ENCODE measurements at regions not wholly inside any gene's neighbourhood (a gene's known extent, or its start where the extent isn't known, plus 50 kb on each side); places are given as distances from the start of the nearest gene placed in this dataset.

GRCh38 chr7:115462301-115463015 lies 540.6 kb downstream of the MDFIC start:
- no peak for DNase-seq

DNA sequence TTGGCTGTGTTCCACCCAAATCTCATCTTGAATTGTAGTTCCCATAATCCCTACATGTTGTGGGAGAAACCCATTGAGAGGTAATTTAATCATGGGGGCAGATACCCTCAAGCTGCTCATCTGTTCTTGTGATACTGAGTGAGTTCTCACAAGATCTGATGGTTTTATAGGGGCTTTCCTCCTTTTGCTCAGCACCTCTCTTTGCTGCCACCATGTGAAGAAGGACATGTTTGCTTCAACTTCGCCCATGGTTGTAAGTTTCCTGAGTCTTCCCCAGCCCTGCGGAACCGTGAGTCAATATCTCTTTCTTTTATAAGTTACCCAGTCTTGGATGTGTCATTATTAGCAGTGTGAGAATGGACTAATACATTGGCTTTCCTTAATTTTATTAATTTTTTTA lies 527.8 kb downstream of the MDFIC start:
- DNase-seq, result no peak

GRCh38 chr7:115447495-115447894 lies 525.6 kb downstream of the MDFIC start:
- no peak for DNase-seq

DNA sequence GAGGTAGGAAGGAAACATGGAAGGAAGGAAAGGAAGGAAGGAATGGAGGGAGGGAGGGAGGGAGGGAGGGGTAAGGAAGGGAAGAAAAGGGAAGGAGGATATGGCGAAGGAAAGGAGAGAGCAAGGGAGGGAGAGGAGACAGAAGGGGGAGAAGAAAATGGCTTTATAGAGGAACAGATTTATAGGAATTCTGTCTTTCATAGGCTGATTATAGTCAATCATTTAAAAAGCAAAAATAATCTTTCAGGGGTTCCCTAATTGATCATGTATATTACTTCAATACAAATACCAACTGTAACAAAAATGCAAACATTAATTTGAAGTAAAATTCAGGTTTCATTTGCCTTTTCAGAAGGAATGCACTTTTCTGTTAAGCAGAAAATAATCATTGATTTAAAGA lies 519.1 kb downstream of the MDFIC start:
- DNase-seq, result no peak

DNA sequence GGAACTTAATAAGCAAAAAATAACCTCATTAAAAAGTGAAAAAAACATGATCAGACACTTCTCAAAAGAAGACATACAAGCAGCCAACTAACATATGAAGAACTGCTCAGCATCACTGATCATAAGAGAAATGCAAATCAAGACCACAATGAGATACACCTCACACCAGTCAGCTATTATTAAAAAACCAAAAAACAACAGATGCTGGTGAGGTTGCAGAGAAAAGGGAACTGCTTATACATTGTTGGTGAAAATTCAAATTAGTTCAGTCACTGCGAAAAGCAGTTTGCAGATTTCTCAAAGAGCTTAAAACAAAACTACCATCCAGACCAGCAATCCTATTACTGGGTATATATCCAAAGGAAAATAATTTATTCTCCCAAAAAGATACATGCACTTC lies 513.3 kb downstream of the MDFIC start:
- no peak for DNase-seq

GRCh38 chr7:115429918-115430317 lies 508.0 kb downstream of the MDFIC start:
- no peak for DNase-seq

GRCh38 chr7:115417662-115418061 lies 495.8 kb downstream of the MDFIC start:
- DNase-seq, result no peak

DNA sequence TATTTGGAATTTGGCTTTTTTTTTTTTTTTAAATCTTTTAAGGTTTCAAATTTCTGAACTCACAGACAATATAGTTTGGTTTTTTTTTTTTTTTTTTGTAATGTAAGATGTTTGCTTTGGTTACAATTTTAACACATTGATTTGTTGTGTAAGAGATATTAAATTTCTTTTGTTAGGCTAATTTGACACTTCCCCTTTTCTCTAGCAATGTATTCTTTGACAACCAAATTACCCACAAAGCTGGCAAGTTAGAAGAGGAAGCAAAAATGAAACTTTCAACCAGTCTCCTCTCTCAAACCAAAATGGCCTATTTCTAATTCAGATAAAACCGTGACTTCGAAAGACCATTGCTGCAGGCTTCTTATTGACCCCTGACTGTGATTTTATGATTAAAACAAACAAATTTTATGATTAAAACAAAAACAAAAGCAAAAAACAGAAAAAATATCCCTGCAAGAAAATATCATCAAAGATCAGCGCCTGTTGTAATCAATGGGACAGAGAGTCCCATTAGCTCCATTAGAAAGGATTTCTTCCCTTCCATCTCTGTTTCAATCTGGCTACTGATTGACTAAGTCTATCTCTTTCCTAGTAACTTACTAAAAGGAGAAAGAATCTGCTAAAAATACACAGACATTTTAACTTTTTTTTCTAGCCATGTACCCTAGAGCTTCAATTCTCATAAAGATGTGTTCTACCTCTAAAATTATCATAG lies 489.2 kb downstream of the MDFIC start:
- no peak for DNase-seq

- no peak for DNase-seq
Observed at GRCh38 chr7:115410434-115410820, 488.5 kb downstream of the MDFIC start.

- DNase-seq, result no peak
Observed at GRCh38 chr7:115409682-115410433, 488.0 kb downstream of the MDFIC start.

- no peak for DNase-seq
Observed at GRCh38 chr7:115406219-115406618, 484.3 kb downstream of the MDFIC start.

- no peak for DNase-seq
Observed at GRCh38 chr7:115387137-115387536, 465.2 kb downstream of the MDFIC start.

GRCh38 chr7:115379321-115379720 lies 457.4 kb downstream of the MDFIC start:
- no peak for DNase-seq

DNA sequence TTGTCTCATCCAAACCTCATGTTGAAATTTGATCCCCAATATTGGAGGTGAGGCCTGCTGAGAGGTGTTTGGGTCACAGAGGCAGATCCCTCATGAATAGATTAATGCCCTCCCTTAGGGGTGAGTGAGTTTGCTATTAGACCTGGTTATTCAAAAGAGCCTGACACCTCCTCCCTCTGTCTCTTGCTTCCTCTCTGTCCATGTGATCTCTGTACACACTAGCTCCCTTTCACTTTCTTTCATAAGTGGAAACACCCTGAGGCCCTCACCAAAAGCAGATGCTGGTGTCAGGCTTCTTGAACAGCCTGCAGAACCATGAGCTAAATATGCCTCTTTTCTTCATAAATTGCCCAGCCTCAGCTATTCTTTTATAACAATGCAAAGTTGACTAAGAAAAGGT lies 447.1 kb downstream of the MDFIC start:
- DNase-seq, result no peak

DNA sequence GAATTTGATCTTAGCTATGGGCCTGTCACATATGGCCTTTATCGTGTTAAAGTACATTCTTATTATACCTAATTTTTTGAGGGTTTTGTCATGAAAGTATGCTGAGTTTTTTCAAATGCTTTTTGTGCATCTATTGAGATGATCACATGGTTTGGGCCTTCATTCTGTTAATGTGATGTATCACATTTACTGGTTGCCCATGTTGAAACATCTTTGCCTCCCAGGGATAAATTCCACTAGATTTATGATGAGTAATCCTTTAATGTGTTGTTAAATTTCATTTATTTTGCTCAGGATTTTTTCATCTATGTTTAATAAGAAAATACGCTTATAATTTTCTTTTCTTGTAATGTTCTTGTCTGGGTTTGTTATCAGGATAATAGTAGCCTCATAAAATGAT lies 442.0 kb downstream of the MDFIC start:
- no peak for DNase-seq

DNA sequence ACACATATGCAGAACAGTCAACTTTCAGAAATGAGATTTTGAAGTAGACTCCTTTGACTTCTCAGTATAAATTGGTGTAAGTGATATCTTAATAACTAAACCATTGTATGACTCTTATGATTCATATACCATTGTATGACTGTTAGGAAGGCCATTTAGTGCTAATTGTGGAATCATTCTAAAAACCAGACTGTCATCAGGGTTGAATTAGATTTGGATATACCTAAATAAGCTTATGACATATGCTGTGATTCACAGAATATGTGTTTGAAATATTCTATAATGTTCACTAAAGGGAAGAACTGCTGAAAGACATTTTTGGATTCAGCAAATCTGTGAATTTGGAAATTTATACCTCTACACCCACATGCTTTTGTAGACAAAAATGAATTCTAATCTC lies 438.1 kb downstream of the MDFIC start:
- DNase-seq, result no peak

- DNase-seq, result no peak
Observed at GRCh38 chr7:115359119-115359518, 437.2 kb downstream of the MDFIC start.

DNA sequence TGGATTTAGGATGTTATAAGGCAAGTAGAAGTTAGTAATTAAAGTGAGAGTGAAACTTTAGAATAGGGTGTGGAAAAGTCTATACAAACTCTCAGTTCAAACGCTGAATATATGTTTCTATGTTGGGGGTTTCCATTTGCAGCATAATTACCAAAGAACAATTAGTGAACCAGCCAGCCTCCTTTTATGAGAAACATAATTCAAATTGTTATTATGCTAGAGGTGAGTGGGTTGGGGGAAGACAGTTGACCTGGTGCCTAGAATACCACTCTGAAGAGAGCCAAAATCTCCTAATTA lies 435.8 kb downstream of the MDFIC start:
- no peak for DNase-seq

GRCh38 chr7:115356999-115357702 lies 435.3 kb downstream of the MDFIC start:
- DNase-seq, result peak; percentile 63

- peak; percentile 14 for DNase-seq
Observed at GRCh38 chr7:115356139-115356746, 434.3 kb downstream of the MDFIC start.

DNA sequence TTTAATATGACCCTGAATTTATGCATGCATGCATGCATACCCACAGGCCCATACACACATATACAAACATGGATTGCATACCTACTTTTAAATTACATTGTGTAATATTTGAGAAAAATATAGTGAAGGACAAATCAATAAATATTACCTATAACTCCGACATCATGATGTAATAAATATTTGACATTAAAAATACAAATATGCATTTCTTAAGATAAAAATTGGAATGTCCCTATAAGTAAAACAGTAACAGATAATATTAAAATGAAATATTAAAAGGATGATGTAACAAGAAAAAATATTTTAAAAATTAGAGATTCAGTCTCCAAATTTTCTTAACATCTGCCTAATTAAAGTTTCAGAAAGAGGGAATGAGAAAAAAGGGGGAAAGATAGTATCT lies 433.0 kb downstream of the MDFIC start:
- no peak for DNase-seq

DNA sequence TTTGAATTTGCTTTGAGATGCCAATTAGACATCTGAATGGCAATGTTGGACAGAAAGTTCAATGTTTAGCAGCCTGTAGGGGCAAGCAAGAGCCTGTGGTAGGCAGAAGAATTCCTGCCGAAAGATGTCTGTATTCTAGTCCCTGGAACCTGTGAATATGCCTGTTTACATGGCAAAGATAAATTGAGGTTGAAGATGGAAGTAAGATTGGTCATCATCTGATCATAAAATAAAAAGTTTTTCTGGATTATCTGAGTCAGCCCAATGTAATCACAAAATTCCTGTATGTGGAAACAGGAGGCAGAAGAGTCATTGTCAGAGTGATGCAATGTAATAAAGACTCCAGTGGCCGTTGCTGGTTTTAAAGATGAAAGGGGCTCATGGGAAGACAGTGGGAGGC lies 430.5 kb downstream of the MDFIC start:
- DNase-seq, result no peak

- DNase-seq, result no peak
Observed at GRCh38 chr7:115350764-115351163, 428.9 kb downstream of the MDFIC start.
